Keratinocyte (primary cell): ENCODE measurements at regions not wholly inside any gene's neighbourhood (a gene's known extent, or its start where the extent isn't known, plus 50 kb on each side); places are given as distances from the start of the nearest gene placed in this dataset.

Experiments
- DNase-seq: peaks from one replicate; pipeline ENCODE4 v3.0.0-alpha.2; 2011; ENCODE audit warnings: low read depth, missing footprints, low spot score
- FAIRE-seq: peaks from 2 replicates; lab custom pipeline; 2011; peaks lifted over from hg19 to GRCh38; lab: Jason Lieb, UNC
- H2AFZ ChIP-seq: 2 replicates; pipeline ENCODE4 v1.6.0; 2012; ENCODE audit warnings: low read length, control low read depth, inconsistent platforms; ENCODE audit not compliant: control insufficient read depth
- H3K27ac ChIP-seq: 2 replicates; pipeline ENCODE4 v1.5.1; 2011; ENCODE audit warnings: low read length; ENCODE audit not compliant: control insufficient read depth, insufficient read depth
- H3K27me3 ChIP-seq: 3 replicates; pipeline ENCODE4 v1.6.0; 2011; ENCODE audit warnings: low read length; ENCODE audit not compliant: control insufficient read depth, insufficient read depth; ENCODE audit errors: extremely low read depth
- H3K36me3 ChIP-seq, 2 experiments: 2 replicates in 1 of 2; 3 replicates in 1 of 2; pipeline ENCODE4 v1.5.1; 2011; ENCODE audit warnings: low read length in 2 of 2, mild to moderate bottlenecking in 1 of 2; ENCODE audit not compliant: control insufficient read depth in 2 of 2, insufficient read depth in 2 of 2; ENCODE audit errors: extremely low read depth in 1 of 2
- H3K4me1 ChIP-seq: 3 replicates; pipeline ENCODE4 v1.5.1; 2011; ENCODE audit warnings: low read length; ENCODE audit not compliant: control insufficient read depth, insufficient read depth; ENCODE audit errors: extremely low read depth
- H3K4me2 ChIP-seq: 3 replicates; pipeline ENCODE4 v1.6.0; 2011; ENCODE audit warnings: low read depth, low read length; ENCODE audit not compliant: control insufficient read depth, insufficient read depth; ENCODE audit errors: extremely low read depth
- H3K4me3 ChIP-seq, 3 experiments: fragments of 200-600 bp in 1 of 3; sonication (generic) in 1 of 3; 2 replicates in 2 of 3; 3 replicates in 1 of 3; pipeline ENCODE4 v1.5.1; 2011 to 2016; ENCODE audit warnings: low read length in 3 of 3, mild to moderate bottlenecking in 3 of 3, control low read depth in 2 of 3, inconsistent platforms in 1 of 3, low read depth in 1 of 3, mixed read lengths in 1 of 3, mixed run types in 1 of 3, moderate library complexity in 1 of 3; ENCODE audit not compliant: control insufficient read depth in 2 of 3, insufficient read depth in 2 of 3; ENCODE audit errors: extremely low read depth in 1 of 3
- H3K79me2 ChIP-seq: 2 replicates; pipeline ENCODE4 v1.6.0; 2012; ENCODE audit warnings: low read length; ENCODE audit not compliant: control insufficient read depth, insufficient read depth
- H3K9ac ChIP-seq: 3 replicates; pipeline ENCODE4 v1.6.0; 2011; ENCODE audit warnings: low read length; ENCODE audit not compliant: control insufficient read depth, insufficient read depth; ENCODE audit errors: extremely low read depth
- H3K9me1 ChIP-seq: 3 replicates; pipeline ENCODE4 v1.6.0; 2011; ENCODE audit warnings: low read length; ENCODE audit not compliant: control insufficient read depth, insufficient read depth; ENCODE audit errors: extremely low read depth
- H3K9me3 ChIP-seq: 2 replicates; pipeline ENCODE4 v1.5.1; 2012; ENCODE audit warnings: low read depth, low read length; ENCODE audit not compliant: control insufficient read depth
- H4K20me1 ChIP-seq: 3 replicates; pipeline ENCODE4 v1.6.0; 2011; ENCODE audit warnings: low read length; ENCODE audit not compliant: control insufficient read depth, insufficient read depth; ENCODE audit errors: extremely low read depth
- EZH2 ChIP-seq: IDR thresholded peaks from one replicate; pipeline ENCODE4 v1.6.1; 2012; ENCODE audit warnings: inconsistent platforms, mild to moderate bottlenecking, low read length, moderate library complexity
- dilution Hi-C: fragments of 300-500 bp; cut with MboI; formaldehyde crosslinking; loops from one replicate; pipeline ENCODE4 v1.7.0; 2020; ENCODE audit warnings: low sequenced_read_pairs; ENCODE audit not compliant: extremely low pct_ligation_motif_present
- TF ChIP-seq, protein P1 (sequence below), 3 experiments: IDR thresholded peaks in 1 of 3; conservative IDR thresholded peaks in 1 of 3; optimal IDR thresholded peaks in 1 of 3; 2 replicates in 2 of 3; 3 replicates in 1 of 3; pipeline versions ENCODE3 to v1.5.1; 2011; ENCODE audit warnings: low read length in 3 of 3, mild to moderate bottlenecking in 3 of 3, moderate library complexity in 2 of 3, control low read depth in 1 of 3, inconsistent platforms in 1 of 3; ENCODE audit not compliant: insufficient read depth in 2 of 3; ENCODE audit errors: extremely low read depth in 1 of 3

DNA sequence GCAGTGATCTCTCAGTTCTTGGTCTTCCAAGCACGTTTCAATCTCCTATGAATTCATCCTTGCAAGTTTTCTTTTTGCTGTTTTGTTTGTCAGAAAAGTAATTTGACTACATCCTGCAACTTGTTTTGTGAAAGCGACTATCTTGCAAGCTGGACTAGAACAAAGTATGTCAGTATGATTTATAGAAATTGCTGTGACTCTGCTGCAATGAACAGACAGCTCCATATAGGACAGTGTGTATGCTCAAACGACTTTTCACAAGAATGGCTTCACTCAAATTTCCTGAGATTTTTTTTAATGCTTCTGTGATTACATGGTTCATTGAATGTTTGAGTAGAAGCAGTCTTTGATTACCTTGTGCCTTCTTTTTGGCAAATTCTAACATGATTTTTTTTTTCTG lies 123.5 kb upstream of the TRHDE start:
- no peak for FAIRE-seq
- H3K79me2 ChIP-seq = no peaks in the 10 kb centered on the region
- no peaks in the 10 kb centered on the region for H4K20me1 ChIP-seq
- no peak overlapping the region for H2AFZ ChIP-seq
- H3K27me3 ChIP-seq = no peaks in the 10 kb centered on the region
- H3K27ac ChIP-seq = no peak overlapping the region
- no peaks in the 10 kb centered on the region for H3K9me1 ChIP-seq
- no peak for DNase-seq
- H3K4me3 ChIP-seq = no peak overlapping the region
- TF ChIP-seq EZH2 = no peak
- TF ChIP-seq, protein P1, sequence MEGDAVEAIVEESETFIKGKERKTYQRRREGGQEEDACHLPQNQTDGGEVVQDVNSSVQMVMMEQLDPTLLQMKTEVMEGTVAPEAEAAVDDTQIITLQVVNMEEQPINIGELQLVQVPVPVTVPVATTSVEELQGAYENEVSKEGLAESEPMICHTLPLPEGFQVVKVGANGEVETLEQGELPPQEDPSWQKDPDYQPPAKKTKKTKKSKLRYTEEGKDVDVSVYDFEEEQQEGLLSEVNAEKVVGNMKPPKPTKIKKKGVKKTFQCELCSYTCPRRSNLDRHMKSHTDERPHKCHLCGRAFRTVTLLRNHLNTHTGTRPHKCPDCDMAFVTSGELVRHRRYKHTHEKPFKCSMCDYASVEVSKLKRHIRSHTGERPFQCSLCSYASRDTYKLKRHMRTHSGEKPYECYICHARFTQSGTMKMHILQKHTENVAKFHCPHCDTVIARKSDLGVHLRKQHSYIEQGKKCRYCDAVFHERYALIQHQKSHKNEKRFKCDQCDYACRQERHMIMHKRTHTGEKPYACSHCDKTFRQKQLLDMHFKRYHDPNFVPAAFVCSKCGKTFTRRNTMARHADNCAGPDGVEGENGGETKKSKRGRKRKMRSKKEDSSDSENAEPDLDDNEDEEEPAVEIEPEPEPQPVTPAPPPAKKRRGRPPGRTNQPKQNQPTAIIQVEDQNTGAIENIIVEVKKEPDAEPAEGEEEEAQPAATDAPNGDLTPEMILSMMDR (optimal IDR thresholded peaks at IDR 0.05 in 1 of 3, IDR thresholded peaks at IDR 0.05 in 1 of 3, conservative IDR thresholded peaks at IDR 0.05 in 1 of 3; ENCODE audit: extremely low read depth in 1 of 3, insufficient read depth in 2 of 3, low read length in 3 of 3) = no peak
- H3K36me3 ChIP-seq = no peaks in the 10 kb centered on the region
- dilution Hi-C loops = no loop called here
- no peak overlapping the region for H3K4me2 ChIP-seq
- H3K9me3 ChIP-seq = no peaks in the 10 kb centered on the region
- no peaks in the 10 kb centered on the region for H3K4me1 ChIP-seq
- H3K9ac ChIP-seq = no peak overlapping the region

DNA sequence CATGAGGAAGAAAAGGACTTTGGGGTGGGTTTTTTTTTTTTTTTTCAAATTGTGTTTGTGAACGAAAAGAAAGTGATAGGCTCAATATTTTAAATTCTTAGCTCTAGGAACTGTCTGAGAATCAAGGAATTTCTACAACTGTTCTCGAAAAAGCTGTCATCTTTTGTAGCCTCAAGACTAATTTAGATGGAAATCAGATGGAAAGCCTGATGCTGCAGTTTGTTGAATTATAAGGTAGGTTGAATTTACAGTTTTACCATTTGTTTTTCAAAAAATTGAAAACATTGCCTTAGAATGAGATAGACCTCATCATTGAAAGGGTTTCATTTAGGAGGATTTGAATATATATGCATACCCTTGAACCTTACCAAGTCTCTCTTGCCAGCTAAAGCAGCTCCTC lies 109.3 kb upstream of the TRHDE start:
- H3K27me3 ChIP-seq = no peaks in the 10 kb centered on the region
- dilution Hi-C loops = no loop called here
- TF ChIP-seq EZH2 = no peak
- TF ChIP-seq, protein P1 (optimal IDR thresholded peaks at IDR 0.05 in 1 of 3, IDR thresholded peaks at IDR 0.05 in 1 of 3, conservative IDR thresholded peaks at IDR 0.05 in 1 of 3; ENCODE audit: extremely low read depth in 1 of 3, insufficient read depth in 2 of 3, low read length in 3 of 3) = no peak
- H3K27ac ChIP-seq = no peak overlapping the region
- H3K9me3 ChIP-seq = no peaks in the 10 kb centered on the region
- no peak overlapping the region for H3K9ac ChIP-seq
- H3K4me2 ChIP-seq = no peak overlapping the region
- no peaks in the 10 kb centered on the region for H3K79me2 ChIP-seq
- H3K36me3 ChIP-seq = no peaks in the 10 kb centered on the region
- no peak overlapping the region for H3K4me3 ChIP-seq
- H3K4me1 ChIP-seq = no peaks in the 10 kb centered on the region
- FAIRE-seq = no peak
- H3K9me1 ChIP-seq = no peaks in the 10 kb centered on the region
- DNase-seq = no peak
- no peak overlapping the region for H2AFZ ChIP-seq
- no peaks in the 10 kb centered on the region for H4K20me1 ChIP-seq
